ENCODE measurements at regions not wholly inside any gene's neighbourhood (a gene's known extent, or its start where the extent isn't known, plus 50 kb on each side); places are given as distances from the start of the nearest gene placed in this dataset.

DNA sequence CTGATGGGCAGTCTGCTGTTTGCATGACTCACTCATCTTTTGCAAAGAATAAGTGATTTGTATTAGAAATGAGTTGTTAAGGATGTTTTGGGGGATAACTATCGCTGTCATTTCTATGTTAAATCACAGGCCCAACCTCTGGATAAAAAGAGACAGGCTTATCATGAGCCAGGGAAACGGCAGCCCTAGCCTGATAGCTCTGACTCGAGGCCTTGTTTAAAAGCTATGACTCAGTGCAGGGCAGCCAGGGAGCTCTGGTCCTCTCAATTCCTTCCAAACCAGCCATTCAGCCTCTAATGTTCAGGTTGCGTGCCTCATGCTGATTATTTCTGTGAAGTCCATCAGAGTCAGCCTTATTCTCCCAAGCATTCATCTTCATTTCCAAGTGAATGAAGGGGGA lies 305.9 kb upstream of the HAND2 start:
- no peak for DNase-seq

DNA sequence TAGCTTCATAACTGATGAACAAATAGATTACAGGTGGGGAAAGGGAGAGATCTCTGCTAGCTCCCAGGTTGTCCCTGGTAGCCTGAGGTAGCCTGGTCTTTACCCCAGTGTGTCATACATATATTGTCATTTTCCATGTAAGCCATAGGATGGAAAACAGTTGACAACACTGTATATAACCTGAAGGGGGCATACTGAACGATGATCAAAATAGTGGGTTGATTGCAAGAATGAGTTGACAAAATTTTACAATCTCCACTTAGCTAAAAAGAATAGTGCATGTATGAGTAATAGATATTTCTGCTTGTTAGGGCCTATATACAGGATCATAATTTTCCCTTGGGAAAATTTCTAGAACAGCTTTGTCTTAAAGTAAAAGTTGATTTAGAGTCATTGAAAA lies 304.1 kb upstream of the HAND2 start:
- no peak for DNase-seq

DNA sequence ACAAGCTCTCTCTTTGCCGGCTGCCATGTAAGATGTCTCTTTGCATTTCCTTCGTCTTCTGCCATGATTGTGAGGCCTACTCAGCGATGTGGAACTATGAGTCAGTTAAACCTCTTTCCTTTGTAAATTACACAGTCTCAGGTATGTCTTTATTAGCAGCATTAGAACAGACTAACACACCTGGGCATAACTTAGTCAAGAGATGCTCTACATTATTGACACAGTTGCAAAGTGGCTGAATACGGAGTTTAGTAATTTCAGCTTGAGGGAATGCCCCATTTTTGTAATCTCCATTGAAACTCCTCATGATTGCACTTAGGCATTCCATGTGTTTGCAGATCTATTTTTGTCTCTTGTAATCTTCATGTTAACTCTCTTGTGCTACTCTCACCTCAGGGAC lies 299.5 kb upstream of the HAND2 start:
- DNase-seq: no peak

DNA sequence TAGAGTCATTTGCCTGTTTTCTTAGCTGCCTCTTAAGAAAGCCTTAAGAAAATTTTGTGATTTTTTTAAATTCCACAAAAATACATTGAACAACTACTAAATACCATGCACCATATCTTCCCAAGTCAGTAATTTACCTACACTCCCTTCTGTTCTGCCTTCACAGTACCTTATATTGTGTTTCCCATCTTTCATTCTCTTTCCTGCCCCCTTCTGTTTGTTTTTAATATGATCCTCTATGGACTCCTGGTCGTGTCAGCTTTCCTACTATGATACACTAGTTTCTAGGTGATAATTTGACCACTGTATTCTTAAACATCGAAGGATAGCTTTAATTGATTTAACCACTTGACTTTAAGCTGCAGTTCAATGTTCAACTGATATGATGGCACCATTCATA lies 297.7 kb upstream of the HAND2 start:
- DNase-seq: no peak

DNA sequence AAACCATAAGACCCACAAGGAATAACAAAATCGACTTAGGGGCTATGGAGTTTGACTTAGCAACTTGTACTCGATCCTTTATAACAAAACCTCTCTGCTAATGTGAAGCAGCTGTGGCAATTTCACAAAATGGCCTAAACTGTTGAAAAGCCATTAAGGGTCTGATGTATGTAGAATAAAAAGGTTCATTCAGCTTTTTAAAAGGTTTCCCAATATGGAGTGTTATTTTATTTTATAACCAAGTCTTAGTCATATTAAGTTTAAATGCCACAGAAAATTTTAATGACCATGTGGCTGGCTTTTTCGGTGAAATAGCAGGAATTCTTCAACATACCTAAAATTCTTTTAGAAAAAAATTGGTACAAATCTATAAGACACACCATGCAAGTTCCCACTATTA lies 291.8 kb upstream of the HAND2 start:
- no peak for DNase-seq

DNA sequence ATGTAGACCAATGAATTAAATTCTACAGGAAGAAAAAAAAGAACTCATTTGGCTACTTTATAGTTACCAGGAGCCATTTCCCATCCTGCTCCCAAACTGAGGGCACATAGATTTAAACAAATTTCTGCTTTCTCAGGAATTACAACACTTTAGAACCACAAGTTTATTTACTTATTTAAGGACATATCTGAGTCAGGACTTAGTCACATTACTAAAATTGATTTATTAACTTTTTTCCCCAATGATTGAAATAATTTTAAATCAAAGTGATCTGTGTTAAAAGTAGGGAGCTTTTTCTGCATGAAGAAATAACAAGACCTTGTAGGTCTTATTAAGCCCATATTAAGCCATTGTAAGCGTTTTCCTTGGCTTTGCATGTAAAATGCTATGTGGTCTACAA lies 291.0 kb upstream of the HAND2 start:
- DNase-seq: no peak

DNA sequence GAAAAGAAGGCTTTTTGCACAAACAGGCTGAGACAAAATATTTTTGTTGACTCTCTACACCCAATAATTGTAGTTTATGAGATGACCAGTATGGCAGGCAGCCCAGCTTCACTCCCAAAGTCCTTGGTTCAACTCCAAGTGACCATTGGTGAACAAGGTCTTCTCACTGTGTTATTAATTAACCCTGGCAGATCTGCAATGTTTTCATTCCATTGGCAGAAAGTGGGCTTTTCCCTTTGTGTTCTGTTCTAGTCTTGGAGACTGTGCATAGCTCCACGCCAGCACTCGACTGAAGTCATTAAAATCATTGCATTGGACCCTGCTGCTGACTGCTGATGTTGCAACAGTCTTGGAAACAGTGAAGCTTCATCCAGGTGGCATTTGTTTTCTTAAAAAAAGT lies 277.3 kb upstream of the HAND2 start:
- DNase-seq: no peak

DNA sequence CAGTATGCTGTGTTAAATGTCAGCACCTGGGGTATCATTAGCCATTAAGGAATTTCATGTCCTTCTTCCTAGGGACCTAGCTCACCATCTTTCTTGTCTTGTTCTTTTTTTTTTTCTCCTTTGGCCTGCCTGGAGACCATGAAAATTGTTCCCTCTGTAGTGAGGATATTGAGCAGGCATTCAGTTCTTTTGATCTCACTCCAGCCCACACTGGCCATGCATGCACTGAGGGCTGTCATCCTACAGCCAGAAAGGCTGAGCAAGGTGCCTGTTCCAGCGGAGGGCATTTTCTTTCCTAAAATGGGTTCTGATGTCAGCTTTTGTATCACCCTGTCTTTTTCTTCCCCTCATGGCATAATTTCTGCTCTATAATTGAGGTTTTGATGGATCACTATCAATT lies 275.9 kb upstream of the HAND2 start:
- DNase-seq: no peak

DNA sequence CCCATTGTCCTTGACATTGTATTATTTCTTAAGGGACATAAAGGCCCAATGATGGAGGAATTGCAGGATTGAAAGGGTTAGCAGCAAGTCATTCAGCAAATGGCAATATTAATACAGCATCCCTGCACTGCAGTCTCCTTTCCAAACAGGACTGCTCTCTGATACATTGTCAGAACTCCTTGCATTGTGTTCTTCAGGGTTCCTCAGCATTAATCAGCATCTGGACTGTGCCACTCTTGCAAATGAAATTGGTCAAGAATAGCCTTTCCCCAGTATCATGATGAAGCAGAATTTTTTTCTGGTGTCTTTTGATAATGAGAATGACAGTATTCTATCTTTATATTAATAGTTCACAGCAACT lies 272.6 kb upstream of the HAND2 start:
- DNase-seq: no peak

DNA sequence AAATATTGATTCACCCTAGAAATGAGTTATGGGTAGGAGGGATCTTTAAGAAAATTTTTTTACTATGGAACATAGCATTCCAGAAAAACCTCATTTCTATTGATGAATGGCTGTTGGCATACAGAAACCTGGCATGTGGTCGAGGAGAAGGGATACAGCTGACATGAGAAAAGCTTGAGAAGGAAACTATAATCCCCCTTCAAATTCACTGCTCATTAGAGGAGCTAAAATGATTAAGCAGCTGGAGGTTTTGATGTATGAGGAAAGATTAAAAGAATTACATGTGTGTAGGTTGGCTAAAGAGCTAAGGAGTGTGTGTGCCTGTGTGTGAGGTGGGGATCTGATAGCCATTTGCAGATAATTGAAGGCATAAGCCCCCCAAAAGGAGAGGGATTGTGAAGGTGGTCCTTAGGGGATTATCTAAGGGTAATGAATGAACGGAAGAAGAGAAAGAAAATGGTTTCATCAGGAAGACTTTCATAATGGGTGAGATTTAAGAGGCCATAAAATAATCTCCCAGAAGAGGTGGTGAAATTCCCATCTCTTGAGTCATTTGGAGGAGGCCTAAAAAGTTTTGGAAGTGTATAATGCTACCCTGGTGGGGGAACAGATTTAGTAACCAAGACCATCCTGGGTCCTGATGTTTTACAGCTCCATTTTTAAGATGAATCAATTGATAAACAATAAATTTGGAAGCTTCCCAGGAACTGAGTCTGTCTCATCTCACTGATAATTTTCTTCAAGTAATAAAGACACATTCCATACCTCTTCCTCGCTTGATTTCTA lies 272.0 kb upstream of the HAND2 start:
- DNase-seq: no peak

DNA sequence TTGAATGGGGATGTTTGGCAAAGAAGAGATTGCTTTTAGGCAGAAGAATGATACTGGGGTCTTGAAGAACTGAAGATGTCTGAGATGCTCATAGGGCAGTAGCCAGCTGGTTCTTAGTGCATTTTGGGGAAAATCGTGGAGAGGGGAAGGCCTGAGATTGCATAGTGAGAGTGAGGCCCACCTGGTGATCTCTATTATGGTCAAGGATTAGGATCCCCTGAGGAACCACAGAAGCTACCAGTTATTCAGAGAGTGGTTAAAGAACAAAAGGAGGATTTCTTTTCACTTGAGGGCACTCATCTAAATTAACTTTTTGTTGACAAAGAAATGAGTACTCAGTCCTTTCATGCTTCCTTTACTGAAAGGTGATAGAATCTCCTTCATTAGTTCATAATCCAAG lies 271.3 kb upstream of the HAND2 start:
- DNase-seq: no peak

DNA sequence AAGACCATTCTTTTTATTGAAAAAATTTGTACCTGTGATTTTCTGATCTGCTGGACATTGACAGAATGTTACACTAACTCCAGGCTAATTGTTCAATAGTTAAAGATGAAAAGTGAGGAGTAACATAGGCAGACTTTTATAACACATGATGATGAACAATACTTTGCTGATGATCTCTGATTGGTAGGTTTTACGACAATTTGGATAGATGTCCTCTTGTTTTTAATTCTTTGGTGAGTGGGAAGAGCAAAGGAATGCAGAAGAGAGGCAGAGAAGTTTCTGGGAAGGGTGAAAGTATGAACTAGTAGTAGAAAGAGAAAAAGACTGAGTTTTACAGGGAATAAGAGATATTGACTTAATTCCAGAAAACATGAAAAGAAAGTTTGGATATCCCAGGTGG lies 267.3 kb upstream of the HAND2 start:
- DNase-seq: no peak

DNA sequence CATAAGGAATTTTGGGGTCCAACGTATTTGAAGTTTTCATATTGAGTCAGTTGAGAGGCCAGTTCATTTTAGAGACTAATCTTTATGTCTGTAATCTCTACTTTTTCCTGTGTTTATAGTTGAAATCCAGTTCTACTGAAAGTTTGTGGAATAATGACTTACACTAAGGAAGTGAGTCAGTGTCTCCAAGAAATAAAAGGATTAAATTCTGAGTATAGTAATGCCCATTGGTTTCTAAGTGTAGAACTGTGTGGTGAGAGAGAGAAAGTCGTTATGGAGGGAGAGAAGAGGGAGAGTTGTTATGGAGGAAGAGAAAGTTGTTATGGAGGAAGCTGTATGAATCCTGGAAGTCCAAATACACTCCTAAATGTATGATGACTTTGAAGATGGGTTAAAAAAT lies 264.6 kb upstream of the HAND2 start:
- no peak for DNase-seq

DNA sequence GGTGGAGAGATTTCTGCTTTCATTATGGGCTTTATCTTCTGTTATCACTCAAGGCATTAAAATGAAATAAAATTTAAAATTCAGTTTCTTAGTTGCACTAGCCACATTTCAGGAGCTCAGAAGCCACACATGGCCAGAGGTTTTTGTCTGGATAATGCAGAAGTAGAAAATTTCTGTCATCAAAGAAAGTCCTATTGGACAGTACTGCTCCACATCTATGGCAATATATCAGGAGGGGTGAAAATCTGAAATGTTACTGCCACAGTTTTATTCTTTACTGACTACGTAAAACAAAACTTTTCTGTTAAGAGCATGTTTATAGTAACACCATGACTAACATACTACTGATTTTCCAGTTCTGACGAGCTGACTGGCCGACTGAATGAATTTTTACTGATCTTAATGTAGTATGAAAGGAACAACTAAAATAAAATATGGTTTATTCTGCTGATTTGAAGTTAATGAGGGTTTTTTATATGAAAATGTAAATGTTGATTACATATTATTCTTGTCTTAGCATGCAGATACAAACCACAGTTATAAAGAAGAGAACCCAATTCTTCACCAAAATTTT lies 264.0 kb upstream of the HAND2 start:
- no peak for DNase-seq

DNA sequence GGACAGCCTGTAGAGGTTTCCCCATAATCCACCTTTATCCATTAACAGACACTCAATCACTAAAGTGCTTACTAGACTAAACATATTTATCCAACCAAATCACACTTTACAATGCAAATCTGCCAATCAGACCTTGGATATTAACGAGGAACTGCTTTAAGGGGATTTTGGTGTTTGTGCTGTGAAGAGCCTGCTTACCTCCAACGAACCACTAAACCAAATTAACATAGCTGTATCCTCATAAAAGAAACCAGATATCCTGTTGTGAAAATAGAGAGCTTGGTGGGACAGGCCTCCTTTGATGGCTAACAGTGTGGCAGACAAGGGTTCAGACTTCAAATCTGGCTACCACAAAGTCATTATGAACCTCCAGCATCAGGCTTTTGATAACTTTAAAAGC lies 252.6 kb upstream of the HAND2 start:
- DNase-seq: no peak

DNA sequence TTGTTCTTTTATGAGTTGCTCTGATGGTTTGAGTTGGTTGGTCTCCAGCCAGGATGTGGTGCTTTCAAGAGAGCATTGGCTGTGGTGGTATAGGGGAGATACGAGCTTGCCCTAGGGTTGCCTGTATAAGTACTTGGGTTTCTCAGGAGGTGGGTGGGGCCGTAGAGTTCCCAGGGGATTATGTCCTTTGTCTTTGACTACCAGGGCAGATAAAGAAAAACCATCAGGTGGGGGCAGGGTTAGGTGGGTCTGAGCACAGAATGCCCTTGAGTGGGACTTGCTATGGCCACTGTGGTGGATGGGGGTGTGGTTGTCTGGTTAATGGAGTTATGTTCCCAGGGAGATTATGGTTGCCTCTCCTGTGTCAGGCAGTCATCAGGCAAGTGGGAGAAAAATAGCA lies 247.9 kb upstream of the HAND2 start:
- DNase-seq: no peak

DNA sequence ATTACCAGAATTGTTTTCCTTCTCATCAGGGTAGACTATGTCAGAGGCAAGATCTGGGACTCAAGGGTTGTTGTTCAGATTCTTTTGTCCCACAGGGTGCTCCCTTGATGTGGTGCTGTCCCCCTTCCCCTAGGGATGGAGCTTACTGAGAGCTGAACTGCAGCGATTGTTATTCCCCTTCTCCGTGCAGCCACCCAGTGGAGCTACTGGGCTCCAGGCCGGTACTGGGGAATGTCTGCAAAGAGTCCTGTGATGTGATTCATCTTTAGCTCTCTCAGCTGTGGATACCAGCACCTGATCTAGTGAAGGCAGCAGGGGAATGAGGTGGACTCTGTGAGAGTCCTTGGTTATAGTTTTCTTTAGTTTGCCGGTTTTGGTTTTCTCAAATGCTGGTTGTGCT lies 247.4 kb upstream of the HAND2 start:
- no peak for DNase-seq

DNA sequence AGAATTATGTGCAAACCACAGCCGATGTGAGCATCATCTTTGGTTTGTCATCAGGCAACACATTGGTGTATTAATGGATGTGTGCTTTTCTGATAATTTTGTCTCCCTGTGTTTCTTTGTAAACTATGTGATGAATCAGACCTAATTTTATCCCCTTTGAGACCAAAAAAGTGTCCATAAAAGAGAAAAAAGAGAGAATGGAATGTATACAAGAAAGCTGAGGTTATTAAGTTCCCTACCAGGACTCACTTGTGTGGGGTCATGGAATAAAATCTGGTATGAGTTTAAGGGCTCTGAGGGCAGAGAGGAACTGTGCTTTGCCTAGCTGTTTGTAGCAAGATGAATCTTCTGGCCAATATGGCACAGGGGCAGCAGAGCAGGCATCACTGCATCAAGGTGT lies 239.5 kb upstream of the HAND2 start:
- no peak for DNase-seq

DNA sequence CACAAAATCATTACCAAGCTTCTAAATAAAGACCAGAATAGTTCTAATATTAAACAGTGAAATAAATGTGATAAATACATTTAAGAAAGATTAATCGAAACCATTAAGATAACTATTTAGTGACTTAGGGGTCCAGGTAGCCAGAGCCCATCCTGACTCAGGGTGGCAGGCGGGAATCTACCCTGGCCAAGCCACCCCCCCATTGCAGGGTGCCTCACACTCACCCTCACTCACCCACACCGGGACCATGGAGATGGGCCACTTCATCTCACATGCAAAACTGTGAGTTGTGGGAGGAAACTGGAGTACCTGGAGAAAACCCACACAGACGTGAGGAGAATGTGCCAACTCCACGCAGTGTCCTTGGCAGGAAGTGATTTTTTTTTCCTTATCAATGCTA lies 237.6 kb upstream of the HAND2 start:
- no peak for DNase-seq

DNA sequence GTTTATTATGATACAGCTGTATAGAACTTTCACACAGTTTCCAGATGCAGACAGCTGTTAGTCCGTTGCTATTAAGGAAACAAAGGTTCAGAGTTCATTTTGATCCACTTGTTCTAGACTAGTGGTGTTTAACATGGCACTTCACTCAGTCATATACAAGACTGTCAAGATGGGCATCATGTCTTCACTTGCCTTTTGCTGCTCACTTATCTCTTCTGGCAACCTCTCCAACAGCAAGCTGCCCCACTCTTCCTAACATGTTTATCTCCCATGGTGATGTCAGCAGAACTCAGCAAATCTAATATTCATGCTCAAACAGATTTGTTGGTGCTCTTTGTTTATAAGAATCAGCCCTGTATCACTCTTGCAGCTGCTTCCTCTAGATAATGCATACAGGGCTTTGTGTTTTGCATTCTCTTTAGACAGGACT lies 236.2 kb upstream of the HAND2 start:
- no peak for DNase-seq

DNA sequence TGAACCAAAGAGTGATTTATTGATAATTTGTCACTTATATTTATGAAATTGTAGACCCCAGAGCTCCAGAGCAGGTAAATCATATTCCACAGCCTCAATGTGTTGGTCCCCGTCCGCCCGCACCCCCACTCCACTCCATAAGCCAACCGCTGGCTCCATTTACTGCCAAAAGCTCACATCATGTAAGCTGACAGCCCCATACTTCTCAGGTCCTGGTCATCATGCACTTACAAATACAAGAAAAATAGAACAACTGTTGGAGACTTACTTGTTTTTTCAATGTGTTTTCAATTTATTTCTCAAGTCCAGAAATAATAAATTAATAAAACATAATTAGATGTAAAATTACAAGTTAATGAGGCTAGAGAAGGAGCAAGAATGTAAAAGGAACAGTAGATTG lies 235.7 kb upstream of the HAND2 start:
- DNase-seq: no peak

DNA sequence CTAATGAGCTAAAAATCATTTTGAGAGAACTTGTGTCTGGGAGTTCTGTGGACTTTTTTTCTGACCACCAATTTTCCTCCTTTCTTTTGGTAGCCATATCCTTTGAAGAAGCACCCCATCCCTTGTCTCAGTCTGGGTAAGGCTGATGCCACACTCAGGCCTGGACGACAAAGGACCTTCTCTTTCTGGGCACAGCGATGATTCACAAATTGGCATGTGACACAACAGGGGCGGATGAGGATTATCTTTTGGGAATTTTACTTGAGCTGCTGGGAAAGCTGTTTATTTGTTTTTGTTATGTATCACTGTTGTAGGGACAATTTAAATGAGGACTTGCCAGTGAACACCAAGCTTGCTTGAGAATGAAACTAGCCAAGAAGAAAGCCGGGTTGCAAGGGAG lies 233.4 kb upstream of the HAND2 start:
- no peak for DNase-seq

DNA sequence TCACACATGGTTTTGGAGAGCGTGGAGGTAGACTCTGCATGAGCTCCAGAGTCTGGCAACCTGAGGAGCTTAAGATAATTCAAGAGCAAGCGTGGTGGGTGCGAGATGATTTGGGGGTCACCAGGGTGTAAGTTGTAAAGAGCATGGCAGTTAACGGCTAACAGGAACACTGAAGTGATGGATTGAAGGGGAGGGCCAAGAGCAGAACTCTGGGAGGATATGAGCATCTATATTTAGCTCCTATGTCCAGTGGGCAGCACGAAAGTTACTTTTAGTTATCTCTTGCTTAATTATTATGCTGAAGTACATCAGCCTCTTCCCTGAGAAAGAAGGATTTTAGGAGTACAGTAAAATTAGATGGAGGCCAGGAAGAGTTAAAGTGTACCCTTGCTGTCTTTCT lies 231.9 kb upstream of the HAND2 start:
- DNase-seq: no peak

DNA sequence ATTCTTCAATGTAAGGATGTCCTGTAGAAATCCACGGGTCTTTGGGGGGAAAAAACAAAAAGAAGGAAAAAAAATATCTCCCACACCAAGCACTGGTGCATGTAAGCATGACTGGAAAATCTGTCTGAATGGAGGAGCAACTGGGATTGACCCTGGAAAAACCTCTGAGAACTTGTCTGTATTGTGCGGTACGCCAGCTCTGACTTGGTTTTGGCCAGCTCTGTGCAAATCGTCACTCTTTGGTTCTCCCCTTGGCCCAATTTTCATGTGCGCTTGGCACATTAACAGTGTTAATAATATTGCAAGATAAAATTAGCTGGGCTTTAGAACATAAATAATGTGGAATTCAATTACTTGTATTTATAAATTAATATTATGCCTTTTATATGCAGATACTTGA lies 231.2 kb upstream of the HAND2 start:
- no peak for DNase-seq

DNA sequence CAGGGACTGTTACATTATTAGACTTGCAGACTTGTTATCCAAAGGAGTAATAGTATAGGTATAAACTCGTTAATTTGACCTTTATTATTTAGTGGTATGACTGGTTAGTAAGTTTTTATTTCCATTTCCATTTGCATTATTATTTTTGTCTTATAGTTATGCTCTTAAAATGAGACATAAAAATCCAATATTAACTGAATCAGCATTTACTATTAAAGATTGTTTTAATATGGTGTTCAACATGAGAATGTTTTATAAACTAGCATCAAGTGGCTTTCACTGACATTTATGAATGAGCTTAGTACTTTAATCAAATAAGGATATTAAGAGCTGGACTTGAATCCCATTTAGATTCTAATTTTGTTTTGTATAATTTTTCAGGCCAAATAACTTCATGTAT lies 228.1 kb upstream of the HAND2 start:
- no peak for DNase-seq

Data from stimulated activated CD4-positive, alpha-beta T cell treated with anti-CD3 and anti-CD28 coated beads, Interleukin-4, amount 100 ng/mL, for 24 hours (primary cell).